Liver (tissue), 3 donors: ENCODE measurements at regions not wholly inside any gene's neighbourhood (a gene's known extent, or its start where the extent isn't known, plus 50 kb on each side); places are given as distances from the start of the nearest gene placed in this dataset.

Source experiments
- CTCF ChIP-seq: fragments of 150-350 bp; IDR thresholded peaks from 2 replicates; pipeline ENCODE4 v1.5.1; 2017; ENCODE audit warnings: improper control_type of control experiment, low read depth, low read length; ENCODE audit not compliant: missing input control
- EGR1 ChIP-seq, 2 donors: IDR thresholded peaks; 2 replicates each; pipeline ENCODE4 v1.6.1; 2016 to 2018; ENCODE audit warnings: antibody characterized with exemption in 2 of 2, low read depth in 2 of 2
- HNF4G ChIP-seq: IDR thresholded peaks from 2 replicates; pipeline ENCODE4 v1.6.1; 2016; ENCODE audit warnings: antibody characterized with exemption
- SP1 ChIP-seq: IDR thresholded peaks from 2 replicates; pipeline ENCODE4 v1.6.1; 2018; ENCODE audit warnings: antibody characterized with exemption, mild to moderate bottlenecking
- YY1 ChIP-seq: IDR thresholded peaks from 2 replicates; pipeline ENCODE4 v1.6.1; 2016; ENCODE audit warnings: antibody characterized with exemption, mild to moderate bottlenecking
- donor health status: healthy.
- donor health status: healthy.

DNA sequence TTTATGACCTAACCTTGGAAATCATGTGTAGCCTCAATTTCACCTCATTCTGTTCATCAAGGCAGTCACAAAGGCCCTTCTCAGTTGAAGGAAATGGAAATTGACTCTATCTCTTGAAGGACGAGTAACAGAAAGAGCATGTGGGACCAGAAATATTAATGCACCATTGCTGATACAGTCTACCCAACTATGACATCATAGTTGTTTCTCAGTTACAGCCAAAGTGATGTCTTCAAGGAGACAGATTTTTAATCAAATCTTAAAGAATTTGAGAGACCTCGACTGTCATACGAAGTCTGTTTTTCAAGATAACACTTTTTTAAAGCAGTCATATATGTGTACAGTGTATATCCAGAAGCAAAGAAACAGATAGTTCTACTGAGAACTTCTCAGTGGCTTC lies 335.7 kb upstream of the PHF14 start:
- TF ChIP-seq CTCF: no peak
- TF ChIP-seq SP1: no peak
- no peak for TF ChIP-seq YY1
- TF ChIP-seq HNF4G: no peak
- TF ChIP-seq EGR1 (IDR thresholded peaks at IDR 0.05; ENCODE audit: low read depth in 2 of 2): no peak
